Stimulated activated CD8-positive, alpha-beta memory T cell treated with anti-CD3 and anti-CD28 coated beads, Interleukin-7, amount 100 ng/mL, for 1 hour (primary cell): ENCODE measurements at regions not wholly inside any gene's neighbourhood (a gene's known extent, or its start where the extent isn't known, plus 50 kb on each side); places are given as distances from the start of the nearest gene placed in this dataset.

Source experiments
- DNase-seq, 2 donors: peaks; one replicate each; pipeline ENCODE4 v3.0.0-alpha.2; 2020; ENCODE audit warnings: low read depth in 2 of 2

DNA sequence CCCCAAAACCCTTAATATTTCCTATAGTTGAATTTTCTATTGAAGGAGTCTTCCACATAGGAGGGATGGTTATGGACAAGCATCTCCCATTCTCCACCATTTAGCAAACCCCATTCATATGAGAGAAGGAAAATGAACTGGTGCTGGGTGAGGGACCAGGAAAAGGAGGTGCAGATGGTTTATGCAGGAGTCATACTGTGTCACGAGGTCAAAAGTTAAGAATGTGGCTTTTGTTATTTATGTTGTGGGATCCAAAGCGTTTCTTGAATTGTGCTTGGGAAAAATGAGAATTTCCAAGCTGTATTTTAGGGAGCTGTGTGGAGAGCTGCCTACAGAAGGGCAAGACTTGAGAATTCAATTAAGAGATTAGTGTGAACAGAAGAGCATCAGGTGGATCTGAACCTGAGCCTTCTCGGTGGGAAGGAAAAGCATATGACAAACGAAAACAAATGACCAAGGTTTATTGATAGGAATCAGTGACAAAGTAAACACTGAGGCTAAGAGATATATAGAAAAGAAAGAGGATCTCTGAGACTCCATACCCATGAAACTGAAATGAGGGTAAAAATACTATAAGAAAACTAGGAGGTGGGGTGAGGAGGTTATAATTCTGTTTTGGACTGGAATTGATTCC is 473.3 kb upstream of the NR2F2 start:
- DNase-seq: no peak

GRCh38 chr15:95857758-95858157 is 472.7 kb upstream of the NR2F2 start:
- no peak for DNase-seq

- DNase-seq: no peak
Observed at GRCh38 chr15:95860406-95860805, 470.1 kb upstream of the NR2F2 start.

GRCh38 chr15:95864467-95864886 is 466.0 kb upstream of the NR2F2 start:
- no peak for DNase-seq

DNA sequence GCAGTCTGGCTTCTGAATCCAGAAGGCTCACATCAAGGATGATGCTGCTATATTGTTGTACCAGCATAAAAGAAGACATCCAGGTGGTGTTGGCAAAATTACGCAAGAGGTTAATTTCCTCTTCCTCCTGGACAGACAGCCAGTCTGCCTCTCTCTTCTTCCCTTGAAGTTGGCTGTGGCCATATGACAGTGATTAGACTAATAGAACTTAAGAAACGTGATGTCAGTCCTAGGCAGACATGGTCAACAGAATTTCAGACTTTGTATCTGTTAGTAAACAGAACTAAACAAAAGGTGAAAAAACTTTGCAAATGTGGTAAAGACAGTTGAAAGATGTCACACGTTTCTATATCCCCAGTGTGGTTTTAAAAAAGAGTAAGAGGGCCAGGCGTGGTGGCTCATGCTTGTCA is 465.2 kb upstream of the NR2F2 start:
- no peak for DNase-seq

DNA sequence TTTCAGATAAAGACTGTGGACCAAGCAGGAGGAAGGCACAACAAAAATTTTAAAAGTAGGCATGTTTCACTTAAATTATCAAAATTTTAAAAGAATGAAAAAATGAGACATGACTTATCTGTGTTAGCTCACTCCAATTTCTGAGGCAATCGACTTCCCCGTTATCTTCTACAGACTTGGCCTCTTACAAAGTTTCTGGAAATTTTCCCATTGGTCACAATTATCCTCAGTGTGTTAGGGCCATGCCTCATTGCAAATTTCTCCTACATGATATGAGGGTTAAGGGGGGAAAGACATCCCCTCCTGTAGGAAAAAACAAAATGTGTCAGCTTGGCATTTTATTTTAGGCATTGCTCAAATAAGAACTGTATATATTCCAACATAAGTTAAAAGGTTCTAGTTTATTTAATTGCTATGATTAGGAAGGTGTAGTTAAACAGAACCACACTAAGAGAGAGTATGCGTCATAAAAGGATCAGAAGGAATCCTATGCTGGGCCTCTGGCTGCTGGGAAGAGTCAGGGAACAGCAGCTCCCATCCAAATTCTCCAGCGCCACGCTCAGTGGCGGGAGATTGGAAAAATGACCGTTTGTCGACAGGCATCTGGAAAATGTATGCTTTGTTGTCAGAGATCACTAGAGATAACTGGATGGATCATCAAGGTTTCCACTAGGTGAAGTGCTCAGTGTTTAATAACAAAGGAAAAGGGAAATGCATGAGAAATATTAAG is 463.6 kb upstream of the NR2F2 start:
- no peak for DNase-seq

GRCh38 chr15:95868450-95868849 is 462.1 kb upstream of the NR2F2 start:
- DNase-seq: no peak

- no peak for DNase-seq
Observed at GRCh38 chr15:95868970-95869369, 461.5 kb upstream of the NR2F2 start.

- DNase-seq: no peak
Observed at GRCh38 chr15:95869920-95870319, 460.6 kb upstream of the NR2F2 start.

GRCh38 chr15:95872366-95872771 is 458.1 kb upstream of the NR2F2 start:
- DNase-seq: no peak

DNA sequence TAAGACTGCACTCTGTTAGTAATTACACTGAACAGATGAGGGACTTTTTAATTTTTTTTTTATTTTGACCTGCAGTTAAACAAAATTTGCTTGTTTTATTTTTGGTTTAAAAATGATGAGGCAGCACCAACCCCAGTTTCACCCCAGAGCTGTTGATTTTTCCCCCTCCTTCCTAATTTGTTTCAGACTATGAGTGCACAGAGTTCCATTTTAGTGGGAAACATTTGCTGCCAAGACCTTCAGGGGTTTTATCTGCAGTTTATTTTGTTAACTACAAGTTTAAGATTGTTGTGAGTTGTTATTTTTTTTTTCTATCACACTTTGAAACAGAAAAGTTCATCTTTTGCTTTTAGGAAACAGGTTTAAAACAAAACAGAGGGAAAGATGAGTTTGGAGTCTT is 455.9 kb upstream of the NR2F2 start:
- DNase-seq: no peak

GRCh38 chr15:95875121-95875643 is 455.3 kb upstream of the NR2F2 start:
- DNase-seq: no peak

- DNase-seq: no peak
Observed at GRCh38 chr15:95880031-95880570, 450.4 kb upstream of the NR2F2 start.

DNA sequence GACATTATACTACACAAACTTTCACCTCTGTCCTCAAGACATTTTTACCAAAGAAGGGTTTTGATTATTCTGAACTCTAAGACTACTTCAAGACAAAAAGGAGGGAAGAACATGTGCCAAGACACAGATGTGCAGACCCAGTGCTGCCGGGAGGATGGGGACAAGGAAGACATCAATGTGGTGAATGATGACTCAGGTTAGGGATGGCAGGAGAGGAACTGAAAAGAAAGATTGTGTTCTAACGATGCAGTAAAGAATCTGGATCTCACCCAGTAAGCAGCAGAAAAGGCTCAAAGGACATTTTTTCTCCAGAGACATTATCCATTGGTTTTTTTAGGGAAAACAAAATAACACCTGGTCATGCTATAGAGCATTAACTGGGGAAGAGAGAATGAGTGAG is 449.9 kb upstream of the NR2F2 start:
- DNase-seq: no peak

GRCh38 chr15:95883064-95883463 is 447.4 kb upstream of the NR2F2 start:
- no peak for DNase-seq

DNA sequence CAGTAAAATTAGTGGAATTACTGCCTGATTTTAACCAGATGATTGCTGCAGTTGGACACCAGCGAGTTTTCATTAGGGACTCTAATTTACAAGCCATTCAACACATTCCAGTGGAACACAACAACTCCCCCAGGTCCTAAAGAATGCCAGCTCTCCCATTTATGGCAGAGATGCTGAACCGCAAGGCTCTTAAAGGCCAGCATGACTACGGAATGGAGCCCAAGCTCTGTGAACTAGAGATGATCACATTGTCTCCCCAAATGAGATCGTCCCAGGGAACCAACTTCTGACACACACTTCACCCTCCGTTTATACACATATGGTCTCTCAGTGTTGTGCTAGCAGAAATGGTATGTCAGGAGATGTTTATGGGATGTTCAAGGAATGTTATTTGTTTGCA is 446.2 kb upstream of the NR2F2 start:
- no peak for DNase-seq

- no peak for DNase-seq
Observed at GRCh38 chr15:95887666-95888390, 442.7 kb upstream of the NR2F2 start.

- DNase-seq: no peak
Observed at GRCh38 chr15:95888762-95889161, 441.7 kb upstream of the NR2F2 start.

DNA sequence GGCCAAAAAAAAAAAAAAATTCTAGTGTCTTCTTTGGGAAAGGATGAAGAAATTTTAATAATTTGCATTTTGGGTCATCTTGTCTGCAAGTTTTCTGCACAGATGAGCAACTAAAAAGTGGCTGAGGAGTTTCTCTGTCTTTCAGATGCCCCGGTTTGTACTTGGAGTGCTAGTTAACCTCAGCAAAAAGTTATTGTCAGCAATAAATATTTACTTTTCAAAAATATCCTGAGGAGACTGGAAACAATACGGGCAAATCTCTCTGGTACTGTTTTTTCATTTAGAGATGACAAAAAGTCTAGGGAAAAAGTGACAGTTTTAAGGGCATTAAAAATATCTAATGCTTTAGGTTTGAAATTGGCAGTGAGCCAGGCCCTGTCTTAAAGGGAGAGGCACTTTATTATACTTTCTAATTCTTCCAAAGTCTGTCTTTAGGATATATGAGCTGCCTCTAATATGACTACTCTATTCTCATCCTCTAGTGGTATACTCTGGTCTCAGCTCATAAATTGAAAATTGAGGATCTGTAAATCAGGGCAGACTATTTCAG is 436.0 kb upstream of the NR2F2 start:
- no peak for DNase-seq

- no peak for DNase-seq
Observed at GRCh38 chr15:95895508-95895907, 435.0 kb upstream of the NR2F2 start.

DNA sequence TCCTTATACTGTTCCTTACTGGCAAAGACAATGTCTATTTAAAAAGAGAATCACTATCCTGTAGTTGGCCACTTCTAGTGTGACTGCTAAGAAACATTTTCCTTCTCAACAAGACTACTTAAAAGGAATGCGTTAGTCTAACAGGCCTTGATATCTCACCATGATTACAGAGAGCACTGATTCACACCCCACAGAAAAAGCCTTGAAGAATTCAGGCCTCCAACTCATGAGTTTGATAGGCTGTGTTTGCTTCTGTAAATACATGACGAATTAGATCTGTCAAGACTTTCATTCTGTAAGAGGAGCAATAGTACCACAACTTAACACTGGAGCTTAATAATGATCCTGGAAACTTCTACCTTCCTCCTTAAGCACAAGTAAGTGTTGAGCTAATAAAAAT is 432.8 kb upstream of the NR2F2 start:
- no peak for DNase-seq

DNA sequence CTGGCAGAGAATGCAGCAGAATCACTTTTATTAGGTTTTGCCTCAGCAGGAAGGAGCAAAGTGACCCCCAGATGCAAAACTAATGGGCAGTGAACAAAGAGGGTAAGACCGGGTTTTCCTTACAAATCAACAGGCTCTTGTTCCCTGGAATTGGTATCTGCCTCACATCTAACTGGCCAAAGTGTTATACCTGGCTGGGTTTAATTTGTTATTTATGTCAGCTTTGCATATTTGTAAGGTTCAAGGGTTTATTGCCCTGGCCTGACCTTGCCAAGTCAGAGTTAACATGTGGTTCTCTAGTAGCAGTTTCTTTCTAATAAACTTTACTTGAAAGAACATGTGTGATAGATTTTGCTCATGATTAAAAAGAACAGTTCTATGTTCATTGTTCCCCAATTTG is 431.7 kb upstream of the NR2F2 start:
- DNase-seq: no peak
